PC-9 (cell line): ENCODE measurements at regions not wholly inside any gene's neighbourhood (a gene's known extent, or its start where the extent isn't known, plus 50 kb on each side); places are given as distances from the start of the nearest gene placed in this dataset.

Source experiments
- EZH2 ChIP-seq: fragments of 200-600 bp; sonication (generic); IDR thresholded peaks from 2 replicates; pipeline ENCODE4 v1.8.0; 2017; ENCODE audit warnings: antibody characterized with exemption, low read depth
- TF ChIP-seq, protein P1 (sequence below): fragments of 200-600 bp; sonication (generic); conservative IDR thresholded peaks from 2 replicates; pipeline ENCODE4 v1.6.1; 2017; ENCODE audit warnings: mixed run types, antibody characterized with exemption, mild to moderate bottlenecking, moderate library complexity

DNA sequence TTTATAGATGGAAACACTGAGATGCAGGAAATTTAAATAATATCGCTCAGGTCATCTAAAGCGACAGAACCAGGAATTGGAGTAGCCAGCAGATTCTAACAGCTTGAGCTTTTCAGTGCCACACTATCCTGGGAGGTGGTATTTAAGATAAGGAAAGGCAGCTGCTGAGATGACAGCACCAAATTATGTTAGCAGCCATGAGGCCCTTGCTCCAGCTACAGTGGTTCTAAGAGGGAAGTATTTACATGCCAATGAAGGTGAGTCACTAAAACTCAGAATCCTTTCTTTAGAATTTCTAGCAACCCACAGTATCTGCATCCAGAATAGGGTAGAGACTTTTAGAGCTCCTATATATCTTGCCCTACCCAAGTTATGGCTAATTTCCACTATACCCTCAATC is 127.0 kb upstream of the VLDLR start:
- no peak for TF ChIP-seq EZH2
- TF ChIP-seq, protein P1, sequence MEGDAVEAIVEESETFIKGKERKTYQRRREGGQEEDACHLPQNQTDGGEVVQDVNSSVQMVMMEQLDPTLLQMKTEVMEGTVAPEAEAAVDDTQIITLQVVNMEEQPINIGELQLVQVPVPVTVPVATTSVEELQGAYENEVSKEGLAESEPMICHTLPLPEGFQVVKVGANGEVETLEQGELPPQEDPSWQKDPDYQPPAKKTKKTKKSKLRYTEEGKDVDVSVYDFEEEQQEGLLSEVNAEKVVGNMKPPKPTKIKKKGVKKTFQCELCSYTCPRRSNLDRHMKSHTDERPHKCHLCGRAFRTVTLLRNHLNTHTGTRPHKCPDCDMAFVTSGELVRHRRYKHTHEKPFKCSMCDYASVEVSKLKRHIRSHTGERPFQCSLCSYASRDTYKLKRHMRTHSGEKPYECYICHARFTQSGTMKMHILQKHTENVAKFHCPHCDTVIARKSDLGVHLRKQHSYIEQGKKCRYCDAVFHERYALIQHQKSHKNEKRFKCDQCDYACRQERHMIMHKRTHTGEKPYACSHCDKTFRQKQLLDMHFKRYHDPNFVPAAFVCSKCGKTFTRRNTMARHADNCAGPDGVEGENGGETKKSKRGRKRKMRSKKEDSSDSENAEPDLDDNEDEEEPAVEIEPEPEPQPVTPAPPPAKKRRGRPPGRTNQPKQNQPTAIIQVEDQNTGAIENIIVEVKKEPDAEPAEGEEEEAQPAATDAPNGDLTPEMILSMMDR: no peak
